ENCODE measurements at regions not wholly inside any gene's neighbourhood (a gene's known extent, or its start where the extent isn't known, plus 50 kb on each side); places are given as distances from the start of the nearest gene placed in this dataset.

GRCh38 chr9:108296056-108296455 lies 559.7 kb downstream of the ACTL7B start:
- H3K4me3 ChIP-seq = no peak overlapping the region

DNA sequence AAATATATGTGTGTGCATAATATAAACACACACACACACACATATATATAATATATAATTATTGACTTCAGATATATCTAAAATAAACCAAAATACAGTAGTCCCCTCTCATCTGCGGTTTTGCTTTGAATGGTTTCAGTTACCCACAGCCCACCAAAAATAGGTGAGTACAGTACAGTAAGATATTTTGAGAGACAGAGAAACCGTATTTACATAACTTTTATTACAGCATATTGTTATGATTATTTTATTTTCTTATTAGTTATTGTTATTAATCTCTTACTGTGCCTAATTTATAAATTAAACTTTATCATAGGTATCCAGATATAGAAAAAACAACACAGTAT lies 564.2 kb downstream of the ACTL7B start:
- no peaks in the 10 kb centered on the region for H3K36me3 ChIP-seq
- no peaks in the 10 kb centered on the region for H3K4me1 ChIP-seq
- H3K27ac ChIP-seq = no peak overlapping the region
- no peak overlapping the region for H3K4me3 ChIP-seq
- no peaks in the 10 kb centered on the region for H3K27me3 ChIP-seq
- TF ChIP-seq, protein P1, sequence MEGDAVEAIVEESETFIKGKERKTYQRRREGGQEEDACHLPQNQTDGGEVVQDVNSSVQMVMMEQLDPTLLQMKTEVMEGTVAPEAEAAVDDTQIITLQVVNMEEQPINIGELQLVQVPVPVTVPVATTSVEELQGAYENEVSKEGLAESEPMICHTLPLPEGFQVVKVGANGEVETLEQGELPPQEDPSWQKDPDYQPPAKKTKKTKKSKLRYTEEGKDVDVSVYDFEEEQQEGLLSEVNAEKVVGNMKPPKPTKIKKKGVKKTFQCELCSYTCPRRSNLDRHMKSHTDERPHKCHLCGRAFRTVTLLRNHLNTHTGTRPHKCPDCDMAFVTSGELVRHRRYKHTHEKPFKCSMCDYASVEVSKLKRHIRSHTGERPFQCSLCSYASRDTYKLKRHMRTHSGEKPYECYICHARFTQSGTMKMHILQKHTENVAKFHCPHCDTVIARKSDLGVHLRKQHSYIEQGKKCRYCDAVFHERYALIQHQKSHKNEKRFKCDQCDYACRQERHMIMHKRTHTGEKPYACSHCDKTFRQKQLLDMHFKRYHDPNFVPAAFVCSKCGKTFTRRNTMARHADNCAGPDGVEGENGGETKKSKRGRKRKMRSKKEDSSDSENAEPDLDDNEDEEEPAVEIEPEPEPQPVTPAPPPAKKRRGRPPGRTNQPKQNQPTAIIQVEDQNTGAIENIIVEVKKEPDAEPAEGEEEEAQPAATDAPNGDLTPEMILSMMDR (IDR thresholded peaks at IDR 0.05) = no peak
- DNase-seq (ENCODE audit: low spot score) = no peak
- H3K9me3 ChIP-seq = no peaks in the 10 kb centered on the region

More at GRCh38 chr9:108296056-108296455, 559.7 kb downstream of the ACTL7B start:
- no peak for DNase-seq (ENCODE audit: low spot score)
- Histone ChIP-seq H3K4me1 (no peaks in the 10 kb centered on the region), H3K27me3 (no peaks in the 10 kb centered on the region), H3K9me3 (peaks cover 0 to 5% of the 10 kb centered on the region in 2 donors), H3K36me3 (no peaks in the 10 kb centered on the region), H3K27ac (no peak overlapping the region)
- TF ChIP-seq, protein P1 (IDR thresholded peaks at IDR 0.05) = no peak

- Histone ChIP-seq H3K27me3 (no peaks in the 10 kb centered on the region), H3K27ac (no peak overlapping the region), H3K9me3 (no peaks in the 10 kb centered on the region), H3K4me1 (no peaks in the 10 kb centered on the region), H3K4me3 (no peak overlapping the region), H3K36me3 (no peaks in the 10 kb centered on the region)
- TF ChIP-seq, protein P1 (IDR thresholded peaks at IDR 0.05) = no peak
- DNase-seq (ENCODE audit: low spot score) = no peak
Measured at GRCh38 chr9:108290839-108291585, 564.8 kb downstream of the ACTL7B start.

- no peaks in the 10 kb centered on the region for H3K4me1 ChIP-seq
- H3K4me3 ChIP-seq = no peak overlapping the region
- H3K36me3 ChIP-seq = no peaks in the 10 kb centered on the region
- no peak for DNase-seq (ENCODE audit: low spot score)
- no peak overlapping the region for H3K27ac ChIP-seq
- TF ChIP-seq, protein P1 (IDR thresholded peaks at IDR 0.05) = no peak
- no peaks in the 10 kb centered on the region for H3K27me3 ChIP-seq
- H3K9me3 ChIP-seq = no peaks in the 10 kb centered on the region
Measured at GRCh38 chr9:108286638-108287206, 569.1 kb downstream of the ACTL7B start.

DNA sequence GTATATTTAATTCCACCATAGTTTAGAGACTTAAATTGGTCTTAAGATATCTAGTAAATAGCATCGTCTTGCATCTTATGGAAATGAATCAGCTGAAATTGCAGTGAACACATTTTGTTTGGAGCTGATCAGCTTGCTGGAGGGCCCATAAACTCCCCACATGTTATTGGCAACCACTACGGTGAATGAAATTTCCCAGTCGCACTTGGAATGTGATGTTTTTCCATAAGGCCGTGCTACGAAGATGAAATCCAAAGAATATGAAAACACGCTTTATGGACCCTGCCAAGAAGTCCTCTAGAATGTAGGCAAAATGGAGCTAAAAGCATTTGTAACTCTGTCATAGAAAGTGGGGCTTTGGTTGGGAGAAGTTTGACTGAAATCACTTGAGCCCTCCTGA lies 572.1 kb downstream of the ACTL7B start:
- no peaks in the 10 kb centered on the region for H3K36me3 ChIP-seq
- H3K4me3 ChIP-seq = no peak overlapping the region
- no peak for DNase-seq (ENCODE audit: low spot score)
- H3K27ac ChIP-seq = no peak overlapping the region
- TF ChIP-seq, protein P1 (IDR thresholded peaks at IDR 0.05) = no peak
- H3K4me1 ChIP-seq = no peaks in the 10 kb centered on the region
- no peaks in the 10 kb centered on the region for H3K27me3 ChIP-seq
- no peaks in the 10 kb centered on the region for H3K9me3 ChIP-seq
